Colon (tissue), 2 donors: ENCODE measurements at regions not wholly inside any gene's neighbourhood (a gene's known extent, or its start where the extent isn't known, plus 50 kb on each side); places are given as distances from the start of the nearest gene placed in this dataset.

ENCODE experiments used
- FAIRE-seq: peaks from 2 replicates; lab custom pipeline; 2012; peaks lifted over from hg19 to GRCh38; lab: Jason Lieb, UNC
- donor health status: control.
- donor health status: control.

DNA sequence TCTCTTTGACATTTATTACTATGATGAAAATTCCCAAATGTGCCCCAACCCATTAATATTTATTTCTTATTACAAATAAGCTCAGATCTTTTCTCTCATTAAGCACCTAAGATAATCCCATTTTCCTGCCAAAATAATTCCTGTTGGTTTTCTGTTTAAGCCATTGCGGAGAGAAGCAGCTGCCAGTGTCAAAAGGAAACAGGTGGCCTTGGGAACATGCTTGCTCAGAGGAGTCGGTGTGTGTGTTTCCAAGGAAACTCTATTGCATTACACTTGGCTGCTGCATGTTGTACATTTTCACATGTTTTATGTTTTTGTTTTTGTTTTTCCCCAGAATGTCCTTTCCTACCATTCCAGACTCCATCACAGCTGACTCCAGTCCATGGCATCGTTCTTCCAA lies 56.4 kb downstream of the CD24 start:
- FAIRE-seq: no peak

DNA sequence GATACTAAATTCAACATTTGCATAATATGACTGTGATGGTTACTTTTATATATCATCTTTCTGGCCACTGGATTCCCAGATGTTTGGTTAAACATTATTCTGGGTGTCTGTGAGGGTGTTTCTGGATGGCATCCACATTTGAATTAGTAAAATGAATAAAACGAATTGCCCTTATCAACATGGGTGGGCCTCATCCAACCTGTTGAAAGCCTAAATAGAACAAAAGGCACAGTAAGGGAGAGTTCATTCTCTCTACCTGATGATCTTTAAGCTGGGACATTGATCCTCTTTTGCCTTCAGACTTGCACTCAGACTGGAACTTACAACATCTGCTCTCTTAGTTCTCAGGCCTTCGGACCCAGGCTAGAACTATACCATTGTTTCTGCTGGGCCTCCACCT lies 57.6 kb downstream of the CD24 start:
- FAIRE-seq: no peak

DNA sequence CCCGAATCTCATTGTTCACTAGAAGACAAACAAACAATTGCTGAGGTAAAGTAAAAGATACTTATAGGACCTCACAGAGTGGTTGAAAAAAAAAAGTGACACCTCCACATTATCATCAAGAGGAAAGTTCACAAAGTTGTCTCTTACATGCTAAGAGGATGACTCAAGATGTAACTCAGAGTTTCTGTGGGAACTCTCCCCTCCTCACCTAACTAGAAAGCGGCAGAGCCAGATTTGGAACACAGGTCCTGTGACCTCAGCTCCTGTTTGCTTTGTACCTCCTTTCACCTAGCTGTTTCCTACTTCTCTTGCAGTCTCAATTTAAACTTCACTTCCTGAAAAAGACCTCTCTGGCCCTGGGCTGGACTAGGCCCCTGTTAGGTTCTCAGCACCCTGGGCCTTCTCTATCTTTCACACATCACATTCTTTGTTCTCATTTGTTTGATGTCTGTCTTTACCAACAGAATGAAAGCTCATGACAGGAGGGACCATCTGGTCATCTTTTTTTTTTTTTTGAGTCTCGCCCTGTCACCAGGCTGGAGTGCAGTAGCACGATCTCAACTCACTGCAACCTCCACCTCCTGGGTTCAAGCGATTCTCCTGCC lies 60.8 kb downstream of the CD24 start:
- FAIRE-seq: no peak

DNA sequence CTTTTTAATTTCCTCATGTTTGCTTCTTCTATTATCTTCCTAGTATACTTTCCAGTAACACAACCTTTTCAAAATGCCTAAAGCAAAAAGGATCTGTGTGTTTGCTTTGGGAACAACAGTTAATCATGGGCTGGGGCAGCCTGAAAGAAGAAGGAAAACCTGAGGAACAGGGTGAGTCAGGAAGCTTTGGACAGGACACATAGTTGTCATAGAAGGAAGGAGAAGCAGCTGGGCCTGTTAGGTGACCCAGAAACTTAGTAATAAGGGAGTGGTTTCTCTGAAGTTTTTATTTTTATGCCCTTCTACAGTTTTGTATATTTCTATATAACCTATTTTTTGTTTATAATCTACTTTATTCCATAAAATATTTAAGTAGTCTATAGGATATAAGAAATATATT lies 61.4 kb downstream of the CD24 start:
- FAIRE-seq: no peak

DNA sequence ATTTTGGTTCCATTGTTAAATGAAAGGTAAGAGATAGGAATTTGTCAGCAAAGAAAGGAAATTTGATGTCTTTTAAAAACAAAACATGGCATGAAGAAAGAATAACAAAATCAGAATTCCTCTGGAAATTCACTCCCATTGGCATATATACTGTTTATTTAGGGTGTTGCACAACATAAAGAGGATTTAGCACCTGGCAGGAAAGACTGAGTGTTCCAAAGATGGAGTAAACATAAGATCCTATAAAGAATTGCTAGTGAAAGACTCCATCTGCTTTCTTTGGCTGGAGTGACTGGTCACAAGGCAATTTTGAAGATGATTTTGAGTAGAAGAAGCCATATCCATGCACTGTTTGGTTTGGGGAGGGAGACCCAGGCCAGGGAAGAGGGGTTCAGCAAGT lies 62.4 kb downstream of the CD24 start:
- FAIRE-seq: no peak

DNA sequence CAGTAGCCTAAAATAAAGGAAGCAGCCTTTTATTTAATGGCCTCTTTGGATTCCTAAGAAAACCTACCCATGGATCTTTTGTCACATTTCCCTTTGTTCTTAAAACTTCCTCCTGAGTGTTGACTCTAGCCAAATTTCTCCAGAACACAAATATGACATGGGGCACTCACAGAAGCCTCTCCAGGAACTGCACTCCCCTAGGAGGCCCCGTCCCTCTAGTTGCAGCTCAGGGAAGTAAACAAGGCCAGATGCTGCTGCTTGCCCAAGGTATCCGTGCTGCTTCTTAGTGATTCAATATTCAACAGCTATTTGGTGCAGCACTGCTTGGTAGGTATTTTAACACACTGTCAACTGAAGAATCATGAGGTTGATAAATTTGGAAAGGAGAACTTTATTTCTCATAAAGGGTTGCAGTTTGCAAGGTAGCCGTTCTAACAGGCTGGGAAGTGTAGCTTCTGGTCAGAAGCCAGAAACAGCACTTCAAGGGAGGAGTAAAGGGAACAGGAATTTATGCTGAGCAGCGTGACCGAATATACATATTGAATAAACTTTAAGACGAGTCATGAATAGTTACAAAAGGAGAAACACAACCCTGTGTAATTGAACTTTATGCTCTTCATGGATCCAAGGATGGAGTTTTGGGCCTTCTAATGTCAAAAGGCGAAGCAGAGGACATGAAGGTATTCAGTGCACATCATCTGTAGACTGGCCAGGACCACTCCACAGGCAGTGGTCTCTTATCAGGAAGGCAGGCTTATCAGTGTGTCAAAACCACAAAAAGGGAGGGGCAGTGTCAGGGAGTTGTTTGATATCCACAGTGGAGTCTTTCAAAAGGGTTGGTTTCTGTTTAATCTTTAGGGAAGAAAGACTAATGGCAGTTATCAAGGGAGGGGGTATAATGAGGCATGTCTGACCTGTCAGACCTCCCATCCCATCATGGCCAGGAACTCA lies 63.3 kb downstream of the CD24 start:
- FAIRE-seq: no peak

DNA sequence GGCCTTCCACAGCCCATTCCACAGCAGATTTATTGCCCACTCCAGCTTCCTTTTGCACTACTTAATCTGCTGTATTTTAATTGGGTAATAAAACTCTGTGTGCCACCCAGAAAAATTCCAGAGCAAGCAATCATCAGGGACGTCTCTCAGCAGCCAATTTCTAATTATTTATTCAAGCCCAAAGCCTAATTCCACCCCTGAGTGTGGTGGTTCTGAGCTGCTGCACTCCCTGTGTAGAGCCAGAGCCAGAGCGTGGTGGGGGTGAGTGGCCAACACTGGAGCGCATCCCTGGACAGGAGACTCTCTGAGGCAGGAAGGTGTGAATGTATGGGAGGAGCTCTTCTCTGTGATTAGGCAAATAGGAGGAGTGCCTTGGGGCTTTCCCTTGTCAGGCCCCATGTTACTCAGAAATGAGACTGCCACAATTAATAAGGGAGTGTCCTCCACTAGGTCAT lies 66.1 kb downstream of the CD24 start:
- no peak for FAIRE-seq

DNA sequence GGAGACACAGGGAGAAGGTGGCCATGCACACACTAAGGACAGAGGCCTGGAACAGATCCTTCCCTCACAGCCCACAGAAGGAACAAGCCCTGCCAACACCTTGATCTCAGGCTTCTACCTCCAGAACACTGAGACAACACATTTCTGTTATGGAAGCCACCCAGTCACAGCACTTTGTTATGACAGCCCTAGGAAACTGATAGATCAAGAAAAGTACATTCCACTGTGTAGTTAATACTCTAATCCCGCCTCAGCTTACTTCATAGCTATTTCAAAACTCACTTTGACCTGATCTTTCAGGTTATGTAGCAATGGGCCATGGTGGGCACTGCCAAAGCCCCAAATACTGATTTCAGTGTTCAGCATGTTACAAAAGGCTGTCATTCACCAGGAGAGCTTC lies 66.8 kb downstream of the CD24 start:
- FAIRE-seq: no peak

DNA sequence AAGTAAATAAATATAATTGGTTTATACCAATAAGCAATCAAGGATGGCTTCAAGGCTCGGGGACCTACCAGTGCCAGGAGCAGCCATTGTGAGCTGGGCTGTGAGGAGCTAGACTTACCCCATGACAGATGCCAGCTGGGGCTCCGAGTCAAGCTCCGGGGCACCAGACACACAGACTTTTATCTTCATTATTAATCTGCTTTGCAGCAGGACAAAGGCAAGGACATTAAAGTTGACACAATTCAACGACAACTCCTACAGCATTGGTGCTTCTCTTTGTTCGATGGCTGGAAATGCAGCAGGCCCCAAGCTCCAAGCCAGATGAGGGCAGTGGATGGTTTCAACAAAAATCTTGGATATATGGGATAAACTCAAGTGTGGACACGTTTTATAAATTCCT lies 68.3 kb downstream of the CD24 start:
- FAIRE-seq: no peak

DNA sequence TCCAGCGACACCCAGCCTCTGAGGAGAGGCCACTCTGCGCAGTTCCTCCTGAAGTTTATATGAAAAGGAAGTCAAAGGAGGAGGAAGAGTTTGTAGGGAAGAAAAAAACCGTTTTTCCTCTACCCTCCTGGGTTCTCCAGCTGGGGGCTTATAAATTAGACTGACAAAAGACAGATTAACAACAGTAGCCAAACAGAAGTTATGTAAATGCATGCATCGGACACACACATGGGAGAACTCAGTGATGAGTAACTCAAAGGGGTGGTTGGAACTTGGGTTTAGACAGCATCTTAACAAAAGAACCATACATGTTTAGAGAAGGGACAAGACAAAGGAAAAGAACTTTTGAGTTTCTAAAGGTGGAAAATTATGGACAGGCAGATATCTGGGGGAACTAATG lies 71.2 kb downstream of the CD24 start:
- FAIRE-seq: no peak

DNA sequence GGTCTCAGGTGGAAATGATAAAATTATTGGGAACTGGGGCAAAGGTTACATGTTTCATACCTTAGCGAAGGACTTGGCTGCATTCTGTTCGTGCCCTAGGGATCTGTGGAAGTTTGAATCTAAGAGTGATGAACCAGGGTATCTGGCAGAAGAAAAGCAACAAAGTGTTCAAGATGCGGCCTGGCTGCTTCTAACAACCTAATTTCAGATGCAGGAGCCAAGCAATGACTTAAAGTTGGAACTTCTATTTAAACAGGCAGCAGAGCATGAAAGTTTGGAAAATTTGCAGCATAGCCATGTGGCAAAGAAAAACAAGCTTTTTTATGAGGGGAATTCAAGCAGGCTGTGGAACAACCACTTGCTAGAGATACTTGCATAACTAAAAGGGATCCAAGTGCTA lies 73.5 kb downstream of the CD24 start:
- FAIRE-seq: no peak

DNA sequence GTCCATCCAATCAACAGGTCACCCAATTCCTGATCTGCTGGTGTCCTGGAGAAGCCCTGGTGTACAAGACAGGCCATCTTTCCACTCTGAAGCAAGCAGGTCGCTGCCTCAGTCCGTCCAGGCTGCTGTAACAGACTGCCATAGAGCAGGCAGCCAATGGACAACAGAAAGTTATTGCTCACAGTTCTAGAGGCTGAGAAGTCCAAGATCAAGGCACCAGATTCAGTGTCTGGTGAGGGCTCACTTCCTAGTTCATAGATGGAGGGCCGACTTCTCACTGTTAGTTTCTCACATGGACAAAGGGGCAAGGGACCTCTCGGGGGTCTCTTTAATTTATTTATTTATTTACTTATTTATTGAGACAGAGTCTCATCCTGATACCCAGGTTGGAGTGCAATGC lies 74.8 kb downstream of the CD24 start:
- FAIRE-seq: no peak

DNA sequence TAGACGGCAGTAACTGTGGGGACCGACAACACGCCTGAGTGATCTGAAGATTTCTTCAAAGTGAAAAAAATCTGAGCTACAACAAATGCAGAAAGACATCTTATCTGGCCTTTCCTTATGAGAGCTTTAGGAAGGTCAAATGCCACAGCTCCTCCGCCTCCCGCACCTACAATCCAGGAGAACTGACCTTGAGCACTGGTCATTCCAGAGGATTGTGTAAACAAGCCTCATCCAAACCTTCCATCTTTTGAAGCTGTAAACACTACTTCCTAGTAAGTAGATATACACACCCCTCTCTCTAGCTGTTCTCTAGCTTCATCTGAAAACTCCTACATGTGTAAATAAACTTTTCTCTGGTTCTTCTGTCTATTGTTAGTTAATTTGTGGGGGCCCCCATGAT lies 76.9 kb downstream of the CD24 start:
- FAIRE-seq: no peak

DNA sequence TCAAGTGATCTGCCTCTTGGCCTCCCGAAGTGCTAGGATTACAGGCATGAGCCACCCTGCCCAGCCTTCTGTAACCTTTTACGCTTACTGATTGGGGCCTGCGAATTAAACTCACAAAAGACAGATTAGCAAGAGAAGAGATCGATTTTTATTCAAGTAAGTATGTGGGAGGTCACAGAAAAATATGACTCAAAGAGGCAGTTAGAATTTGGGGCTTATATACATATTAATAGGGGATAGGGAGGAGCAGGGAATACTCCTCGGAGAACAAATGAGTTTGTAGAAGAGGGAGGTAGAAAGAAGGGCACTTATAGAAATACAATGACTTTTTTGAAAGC lies 78.9 kb downstream of the CD24 start:
- no peak for FAIRE-seq

DNA sequence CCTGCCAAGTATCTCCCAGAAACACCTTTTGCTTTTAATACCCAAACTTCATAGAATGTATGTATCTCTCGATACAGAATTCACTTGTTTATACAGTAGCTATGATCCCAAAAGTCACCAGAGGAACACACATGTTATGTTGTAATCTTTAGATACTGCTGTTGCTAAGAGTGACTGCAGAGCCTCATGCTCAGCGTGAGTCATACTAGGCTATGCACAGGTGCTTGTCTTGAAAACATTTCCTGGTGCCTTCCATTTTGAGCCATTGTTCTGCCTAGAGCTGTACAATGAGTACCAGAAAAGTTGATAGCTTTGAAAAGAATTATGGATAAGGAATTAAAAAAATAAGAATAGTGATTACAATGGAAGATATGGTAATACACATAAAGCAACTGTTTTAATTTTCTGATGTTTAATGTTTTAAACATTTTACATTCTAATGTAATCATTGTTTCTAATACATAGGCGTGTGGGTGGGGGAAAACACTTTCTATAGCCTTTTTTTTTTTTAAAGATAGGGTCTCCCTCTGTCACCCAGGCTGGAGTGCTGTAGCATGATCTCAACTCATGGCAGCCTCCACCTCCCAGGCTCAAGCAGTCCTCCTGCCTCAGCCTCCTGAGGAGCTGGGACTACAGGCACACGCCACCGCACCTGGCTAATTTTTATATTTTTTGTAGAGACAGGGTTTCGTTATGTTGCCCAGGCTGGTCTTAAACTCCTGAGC lies 79.4 kb downstream of the CD24 start:
- no peak for FAIRE-seq

DNA sequence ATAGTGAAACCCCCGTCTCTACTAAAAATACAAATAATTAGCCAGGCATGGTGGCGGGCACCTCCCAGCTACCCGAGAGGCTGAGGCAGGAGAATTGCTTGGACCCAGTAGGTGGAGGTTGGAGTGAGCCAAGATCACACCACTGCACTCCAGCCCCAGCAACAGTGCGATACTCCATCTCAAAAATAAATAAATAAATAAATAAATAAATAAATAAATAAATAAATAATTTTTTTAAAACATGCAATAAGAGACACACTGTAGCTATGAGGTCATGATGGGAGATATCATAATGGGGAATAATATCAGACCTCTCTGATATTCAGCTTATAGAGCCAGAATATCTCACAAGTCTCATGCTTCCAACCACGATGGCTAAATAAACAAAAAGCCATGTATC lies 82.3 kb downstream of the CD24 start:
- FAIRE-seq: no peak

DNA sequence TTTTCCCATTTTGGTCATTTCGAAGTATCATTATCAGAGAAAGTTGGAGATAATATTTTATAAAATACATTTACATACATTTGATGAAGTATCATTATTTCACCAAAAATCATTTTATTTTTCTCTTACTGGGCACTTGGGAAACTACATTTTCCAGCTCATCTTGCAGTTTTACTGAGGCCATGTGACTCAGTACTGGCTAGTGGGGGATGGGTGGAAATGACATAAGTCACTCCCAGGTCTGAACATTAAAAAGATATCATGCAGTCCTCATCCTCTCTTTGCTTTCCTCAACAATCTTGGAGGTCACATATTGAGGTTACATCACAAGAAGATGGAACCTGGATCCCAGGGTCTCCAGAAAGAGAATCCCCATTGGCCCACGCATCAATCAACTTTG lies 84.1 kb downstream of the CD24 start:
- no peak for FAIRE-seq

DNA sequence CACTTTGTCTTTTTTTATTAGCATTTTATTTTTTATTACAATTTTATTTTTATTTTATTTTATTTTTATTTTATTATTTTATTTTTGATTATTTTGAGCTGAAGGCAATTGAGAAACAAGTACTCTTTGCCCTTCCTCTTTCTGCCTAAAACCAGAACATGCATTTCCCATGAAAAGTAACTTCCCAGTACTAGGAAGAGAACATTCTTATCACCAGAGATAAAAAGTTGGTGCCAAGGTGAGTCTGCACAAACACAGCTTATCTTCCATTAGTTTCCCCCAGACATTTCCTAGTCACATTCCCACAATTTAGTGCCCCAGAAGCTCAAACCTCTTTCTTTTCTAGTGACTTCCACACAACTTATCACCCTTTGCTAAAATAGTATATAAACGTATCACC lies 84.8 kb downstream of the CD24 start:
- FAIRE-seq: no peak

DNA sequence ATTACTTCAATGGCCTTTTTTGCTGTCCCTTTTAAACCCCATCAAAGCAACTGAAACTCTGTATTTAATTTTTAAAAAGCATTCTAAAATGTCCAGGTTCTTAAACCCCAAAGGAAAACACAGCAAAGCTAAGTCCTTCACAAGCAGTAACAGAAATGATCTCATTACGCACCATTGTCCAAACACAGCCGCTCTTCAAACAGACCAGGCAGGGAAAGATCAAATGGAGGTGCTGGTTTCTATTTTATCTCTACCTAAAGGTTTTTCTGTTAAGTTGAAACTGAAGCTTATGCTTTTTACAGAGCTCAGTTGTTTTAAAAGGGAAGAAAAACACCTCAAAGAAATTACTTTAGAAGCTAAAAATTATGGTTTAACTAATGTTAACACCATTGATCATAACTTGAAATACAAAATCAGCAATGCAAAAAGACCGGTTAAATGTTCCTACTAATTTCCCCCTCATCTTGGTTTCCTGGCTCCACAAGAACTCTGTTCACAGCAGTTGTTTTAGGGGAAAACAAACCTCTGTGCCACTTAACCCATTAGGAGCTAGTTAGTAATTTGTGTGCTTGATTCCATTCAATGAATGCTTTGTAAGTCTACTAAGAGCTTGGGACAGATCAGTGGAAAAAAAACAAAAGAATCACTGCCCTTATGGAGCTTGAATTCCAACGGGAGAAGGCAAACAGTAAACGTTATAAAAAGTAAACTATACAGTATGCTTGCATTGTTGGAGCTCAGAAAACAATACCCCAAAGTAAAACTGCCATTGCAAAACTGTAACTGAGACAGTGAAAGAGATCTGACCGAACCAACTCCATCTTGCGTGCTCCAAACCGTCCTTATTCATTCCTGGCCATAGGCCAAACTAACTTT lies 87.4 kb downstream of the CD24 start:
- FAIRE-seq: no peak

DNA sequence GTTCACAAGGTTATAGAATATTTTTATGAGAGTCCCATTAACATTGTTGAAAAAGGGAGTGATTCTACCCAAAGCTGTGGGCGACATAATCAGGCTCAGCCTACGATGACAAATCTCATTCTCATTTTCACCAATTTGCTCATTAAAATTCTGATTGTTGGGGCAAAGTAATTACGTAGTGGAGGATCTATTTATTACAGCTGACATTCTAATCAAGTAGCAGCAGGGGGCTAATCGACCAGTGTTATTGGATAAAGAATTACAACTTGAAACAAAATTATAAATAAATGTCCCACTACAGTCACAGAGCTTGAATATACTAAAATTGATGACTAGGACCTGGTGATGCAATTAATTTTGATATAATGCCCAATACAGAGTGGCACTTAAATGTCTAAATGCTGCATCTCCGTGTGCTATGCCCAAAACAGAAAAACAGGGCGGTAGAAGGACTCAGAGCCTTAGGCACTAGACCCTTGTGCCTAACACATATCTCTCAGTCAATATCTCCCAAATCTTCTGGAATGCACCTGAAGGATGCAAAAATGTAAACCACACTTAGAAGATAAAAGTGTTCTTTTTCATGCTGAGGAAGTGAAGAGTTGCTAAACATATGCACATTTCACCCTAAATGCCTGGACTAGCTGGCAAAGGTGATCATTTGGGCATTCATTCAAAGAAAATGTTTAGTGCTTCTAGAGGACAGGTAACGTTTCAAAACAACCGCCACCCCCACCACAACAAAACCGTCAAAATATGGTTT lies 88.3 kb downstream of the CD24 start:
- FAIRE-seq: no peak

DNA sequence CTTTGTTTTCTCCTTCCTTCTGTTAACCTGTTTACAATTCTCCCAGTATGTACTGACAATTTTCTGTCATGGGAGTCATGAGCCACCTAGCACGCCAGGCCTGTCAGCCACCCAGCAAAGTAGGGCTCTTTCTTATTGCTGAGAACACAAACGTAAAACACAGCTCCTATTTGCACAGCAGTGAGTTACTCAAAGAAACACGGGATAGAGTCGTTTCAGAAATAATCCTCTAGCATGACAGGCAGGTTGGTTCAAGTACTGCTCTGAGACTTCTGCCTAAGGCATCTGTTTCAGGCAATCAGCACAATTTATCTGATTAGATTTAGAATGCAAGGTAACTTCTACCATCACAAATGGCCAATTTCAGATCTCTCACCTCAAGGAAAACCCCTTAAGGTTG lies 88.8 kb downstream of the CD24 start:
- FAIRE-seq: no peak

DNA sequence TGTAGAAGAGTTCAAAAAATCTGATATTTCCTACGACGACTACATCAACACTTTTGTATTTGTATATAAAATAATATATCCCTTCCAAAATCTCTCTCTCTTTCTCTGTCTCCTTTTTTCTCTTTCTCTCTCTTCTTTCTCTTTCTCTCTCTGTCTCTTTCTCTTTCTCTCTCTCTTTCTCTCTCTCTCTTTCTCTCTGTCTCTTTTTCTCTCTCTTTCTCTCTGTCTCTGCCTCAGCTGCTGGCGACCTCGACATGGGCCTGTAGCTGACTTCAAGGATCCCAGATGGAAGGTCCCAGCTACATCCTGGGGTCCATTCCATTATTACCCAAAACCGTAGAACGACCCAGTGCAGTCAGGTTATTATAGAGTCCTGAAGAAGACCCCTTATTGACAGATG lies 90.0 kb downstream of the CD24 start:
- no peak for FAIRE-seq
